ENCODE measurements at regions not wholly inside any gene's neighbourhood (a gene's known extent, or its start where the extent isn't known, plus 50 kb on each side); places are given as distances from the start of the nearest gene placed in this dataset.

- peak; percentile 85 for DNase-seq (ENCODE audit: low read depth)
Measured at GRCh38 chr11:80699406-80700177, 1258.8 kb upstream of the TENM4 start.

- DNase-seq (ENCODE audit: low read depth) = peak; percentile 41
Measured at GRCh38 chr11:80698637-80699036, 1257.8 kb upstream of the TENM4 start.

GRCh38 chr11:80694385-80694784, 1253.6 kb upstream of the TENM4 start:
- no peak for DNase-seq (ENCODE audit: low read depth)

GRCh38 chr11:80687941-80688340, 1247.1 kb upstream of the TENM4 start:
- DNase-seq (ENCODE audit: low read depth) = peak; percentile 25

- no peak for DNase-seq (ENCODE audit: low read depth)
Measured at GRCh38 chr11:80686889-80687288, 1246.1 kb upstream of the TENM4 start.

GRCh38 chr11:80673566-80673965, 1232.7 kb upstream of the TENM4 start:
- no peak for DNase-seq (ENCODE audit: low read depth)

GRCh38 chr11:80669620-80670019, 1228.8 kb upstream of the TENM4 start:
- DNase-seq (ENCODE audit: low read depth) = no peak

- no peak for DNase-seq (ENCODE audit: low read depth)
Measured at GRCh38 chr11:80668039-80668438, 1227.2 kb upstream of the TENM4 start.

GRCh38 chr11:80655834-80656233, 1215.0 kb upstream of the TENM4 start:
- DNase-seq (ENCODE audit: low read depth) = peak; percentile 19

GRCh38 chr11:80650966-80651365, 1210.1 kb upstream of the TENM4 start:
- no peak for DNase-seq (ENCODE audit: low read depth)

GRCh38 chr11:80649186-80649585, 1208.4 kb upstream of the TENM4 start:
- no peak for DNase-seq (ENCODE audit: low read depth)

GRCh38 chr11:80638296-80638695, 1197.5 kb upstream of the TENM4 start:
- DNase-seq (ENCODE audit: low read depth) = peak; percentile 84

GRCh38 chr11:80637571-80637970, 1196.7 kb upstream of the TENM4 start:
- no peak for DNase-seq (ENCODE audit: low read depth)

- DNase-seq (ENCODE audit: low read depth) = no peak
Measured at GRCh38 chr11:80636999-80637398, 1196.2 kb upstream of the TENM4 start.

- DNase-seq (ENCODE audit: low read depth) = no peak
Measured at GRCh38 chr11:80635178-80635577, 1194.3 kb upstream of the TENM4 start.

- DNase-seq (ENCODE audit: low read depth) = no peak
Measured at GRCh38 chr11:80632691-80633090, 1191.9 kb upstream of the TENM4 start.

GRCh38 chr11:80632156-80632555, 1191.3 kb upstream of the TENM4 start:
- DNase-seq (ENCODE audit: low read depth) = no peak

GRCh38 chr11:80629466-80629865, 1188.6 kb upstream of the TENM4 start:
- no peak for DNase-seq (ENCODE audit: low read depth)

GRCh38 chr11:80627364-80627763, 1186.5 kb upstream of the TENM4 start:
- DNase-seq (ENCODE audit: low read depth) = no peak

GRCh38 chr11:80626721-80627120, 1185.9 kb upstream of the TENM4 start:
- DNase-seq (ENCODE audit: low read depth) = no peak

- no peak for DNase-seq (ENCODE audit: low read depth)
Measured at GRCh38 chr11:80625563-80625962, 1184.7 kb upstream of the TENM4 start.

GRCh38 chr11:80621871-80622270, 1181.0 kb upstream of the TENM4 start:
- DNase-seq (ENCODE audit: low read depth) = no peak

- DNase-seq (ENCODE audit: low read depth) = no peak
Measured at GRCh38 chr11:80620867-80621266, 1180.0 kb upstream of the TENM4 start.

- DNase-seq (ENCODE audit: low read depth) = no peak
Measured at GRCh38 chr11:80617156-80617555, 1176.3 kb upstream of the TENM4 start.
